SU-DHL-6 (cell line): ENCODE measurements at regions not wholly inside any gene's neighbourhood (a gene's known extent, or its start where the extent isn't known, plus 50 kb on each side); places are given as distances from the start of the nearest gene placed in this dataset.

Experiments used
- H2AFZ ChIP-seq: fragments of 200-600 bp; sonication (generic); 2 replicates; pipeline ENCODE4 v1.6.1; 2014; ENCODE audit warnings: low read depth, mild to moderate bottlenecking, moderate library complexity, mixed read lengths, antibody characterized with exemption, low read length; ENCODE audit not compliant: severe bottlenecking
- H3F3A ChIP-seq: fragments of 200-600 bp; shearing (Covaris generic); 2 replicates; pipeline ENCODE4 v1.6.0; 2016; ENCODE audit warnings: antibody characterized with exemption, mild to moderate bottlenecking; ENCODE audit not compliant: insufficient read depth
- H3K27ac ChIP-seq: fragments of 200-600 bp; sonication (generic); 2 replicates; pipeline ENCODE4 v1.5.1; 2016; ENCODE audit warnings: low read depth, mild to moderate bottlenecking, low read length, moderate library complexity, mixed read lengths
- H3K27me3 ChIP-seq: fragments of 200-600 bp; sonication (generic), shearing (Covaris generic); 2 replicates; pipeline ENCODE4 v1.6.0; 2014; ENCODE audit warnings: mild to moderate bottlenecking, low read length
- H3K36me3 ChIP-seq: fragments of 200-600 bp; sonication (generic); 2 replicates; pipeline ENCODE4 v1.6.1; 2014; ENCODE audit warnings: mild to moderate bottlenecking, low read length, mixed read lengths
- H3K4me2 ChIP-seq: fragments of 300-600, 200-600 bp; shearing (Covaris generic), sonication (generic); 2 replicates; pipeline ENCODE4 v1.6.0; 2014; ENCODE audit warnings: low read length, low read depth, mild to moderate bottlenecking; ENCODE audit not compliant: poor library complexity, severe bottlenecking
- H3K4me3 ChIP-seq: fragments of 200-600 bp; sonication (generic); 2 replicates; pipeline ENCODE4 v1.5.1; 2014; ENCODE audit warnings: antibody characterized with exemption, low read length, mild to moderate bottlenecking, mixed read lengths; ENCODE audit not compliant: insufficient read depth, poor library complexity, severe bottlenecking
- H3K79me2 ChIP-seq: fragments of 200-600 bp; sonication (generic); 2 replicates; pipeline ENCODE4 v1.6.1; 2014; ENCODE audit warnings: mild to moderate bottlenecking, low read length, moderate library complexity; ENCODE audit not compliant: insufficient read depth
- H3K9ac ChIP-seq: fragments of 200-600 bp; sonication (generic); 2 replicates; pipeline ENCODE4 v1.7.0; 2014; ENCODE audit warnings: mild to moderate bottlenecking, low read length
- H3K9me2 ChIP-seq: fragments of 200-600 bp; sonication (generic); replicated peaks from 2 replicates; pipeline ENCODE4 v1.6.1; 2014; ENCODE audit warnings: low read length; ENCODE audit not compliant: insufficient read depth
- H3K9me3 ChIP-seq: fragments of 200-600 bp; sonication (generic); 2 replicates; pipeline ENCODE4 v1.6.1; 2014; ENCODE audit warnings: low read length, mixed read lengths; ENCODE audit not compliant: insufficient read depth
- H4K20me1 ChIP-seq: fragments of 200-600 bp; sonication (generic); 2 replicates; pipeline ENCODE4 v1.6.1; 2014; ENCODE audit warnings: low read depth, mild to moderate bottlenecking, antibody characterized with exemption, low read length, moderate library complexity, mixed read lengths
- EZH2phosphoT487 ChIP-seq: fragments of 200-600 bp; sonication (generic), shearing (Covaris generic); conservative IDR thresholded peaks from 2 replicates; pipeline ENCODE4 v1.6.1; 2018; ENCODE audit warnings: mild to moderate bottlenecking, antibody characterized with exemption, low read length, moderate library complexity, mixed read lengths
- TF ChIP-seq, protein P1 (sequence below): fragments of 200-600 bp; sonication (generic); IDR thresholded peaks from one replicate; pipeline ENCODE4 v1.5.1; 2017; ENCODE audit warnings: antibody characterized with exemption, mild to moderate bottlenecking, low read length, moderate library complexity; ENCODE audit not compliant: insufficient read depth, poor library complexity, severe bottlenecking

DNA sequence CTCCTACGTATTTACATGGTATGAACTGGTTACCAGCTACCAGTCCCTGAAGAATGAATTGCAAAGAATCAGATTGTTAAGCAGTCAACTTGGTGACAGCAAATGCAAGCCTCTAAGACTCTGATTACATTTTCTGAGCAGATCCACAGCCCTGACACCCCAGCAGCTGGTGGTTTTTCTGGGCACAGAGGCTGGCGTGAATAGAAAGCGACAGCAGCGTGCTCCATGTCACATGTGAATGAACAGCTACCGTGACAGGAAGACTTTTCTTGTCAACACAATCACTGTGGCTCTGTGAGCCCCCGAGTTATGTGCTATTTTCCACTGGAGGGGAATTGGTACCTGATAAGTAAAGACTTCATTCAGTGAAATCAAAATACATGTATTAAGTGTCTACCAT, 93.2 kb upstream of the CBLN2 start:
- no peaks in the 10 kb centered on the region for H3F3A ChIP-seq
- no peak overlapping the region for H3K27ac ChIP-seq
- H3K9ac ChIP-seq: no peak overlapping the region
- no peaks in the 10 kb centered on the region for H3K9me2 ChIP-seq
- H3K4me3 ChIP-seq: no peak overlapping the region
- TF ChIP-seq, protein P1, sequence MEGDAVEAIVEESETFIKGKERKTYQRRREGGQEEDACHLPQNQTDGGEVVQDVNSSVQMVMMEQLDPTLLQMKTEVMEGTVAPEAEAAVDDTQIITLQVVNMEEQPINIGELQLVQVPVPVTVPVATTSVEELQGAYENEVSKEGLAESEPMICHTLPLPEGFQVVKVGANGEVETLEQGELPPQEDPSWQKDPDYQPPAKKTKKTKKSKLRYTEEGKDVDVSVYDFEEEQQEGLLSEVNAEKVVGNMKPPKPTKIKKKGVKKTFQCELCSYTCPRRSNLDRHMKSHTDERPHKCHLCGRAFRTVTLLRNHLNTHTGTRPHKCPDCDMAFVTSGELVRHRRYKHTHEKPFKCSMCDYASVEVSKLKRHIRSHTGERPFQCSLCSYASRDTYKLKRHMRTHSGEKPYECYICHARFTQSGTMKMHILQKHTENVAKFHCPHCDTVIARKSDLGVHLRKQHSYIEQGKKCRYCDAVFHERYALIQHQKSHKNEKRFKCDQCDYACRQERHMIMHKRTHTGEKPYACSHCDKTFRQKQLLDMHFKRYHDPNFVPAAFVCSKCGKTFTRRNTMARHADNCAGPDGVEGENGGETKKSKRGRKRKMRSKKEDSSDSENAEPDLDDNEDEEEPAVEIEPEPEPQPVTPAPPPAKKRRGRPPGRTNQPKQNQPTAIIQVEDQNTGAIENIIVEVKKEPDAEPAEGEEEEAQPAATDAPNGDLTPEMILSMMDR: no peak
- no peak for TF ChIP-seq EZH2phosphoT487
- H3K79me2 ChIP-seq: no peaks in the 10 kb centered on the region
- H3K4me2 ChIP-seq: no peak overlapping the region
- H3K36me3 ChIP-seq: no peaks in the 10 kb centered on the region
- no peaks in the 10 kb centered on the region for H3K27me3 ChIP-seq
- H2AFZ ChIP-seq: no peak overlapping the region
- H4K20me1 ChIP-seq: no peaks in the 10 kb centered on the region
- no peaks in the 10 kb centered on the region for H3K9me3 ChIP-seq

DNA sequence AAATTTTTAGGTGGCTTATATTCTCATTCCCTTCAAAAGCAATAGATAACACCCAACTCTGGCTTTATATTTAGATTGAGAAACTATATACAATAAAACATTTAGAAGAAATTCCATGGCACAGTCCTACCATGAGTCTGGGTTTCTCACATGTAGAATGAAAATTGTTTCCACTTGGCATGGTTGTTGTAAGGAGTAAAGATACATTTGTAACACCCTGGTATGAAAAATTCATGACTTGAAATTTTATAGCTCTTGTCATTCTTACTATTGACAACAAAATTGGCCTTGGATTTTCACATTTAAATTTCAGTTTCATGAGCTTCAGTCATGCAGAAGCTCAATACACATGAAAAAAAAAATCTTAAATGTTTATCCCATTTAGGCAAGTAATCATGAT, 92.5 kb upstream of the CBLN2 start:
- no peaks in the 10 kb centered on the region for H3K27me3 ChIP-seq
- H3F3A ChIP-seq: no peaks in the 10 kb centered on the region
- H2AFZ ChIP-seq: no peak overlapping the region
- H3K9ac ChIP-seq: no peak overlapping the region
- no peaks in the 10 kb centered on the region for H3K9me2 ChIP-seq
- H3K9me3 ChIP-seq: no peaks in the 10 kb centered on the region
- H3K4me3 ChIP-seq: no peak overlapping the region
- H3K27ac ChIP-seq: no peak overlapping the region
- H4K20me1 ChIP-seq: no peaks in the 10 kb centered on the region
- no peaks in the 10 kb centered on the region for H3K36me3 ChIP-seq
- TF ChIP-seq, protein P1: no peak
- TF ChIP-seq EZH2phosphoT487: no peak
- no peak overlapping the region for H3K4me2 ChIP-seq
- no peaks in the 10 kb centered on the region for H3K79me2 ChIP-seq

DNA sequence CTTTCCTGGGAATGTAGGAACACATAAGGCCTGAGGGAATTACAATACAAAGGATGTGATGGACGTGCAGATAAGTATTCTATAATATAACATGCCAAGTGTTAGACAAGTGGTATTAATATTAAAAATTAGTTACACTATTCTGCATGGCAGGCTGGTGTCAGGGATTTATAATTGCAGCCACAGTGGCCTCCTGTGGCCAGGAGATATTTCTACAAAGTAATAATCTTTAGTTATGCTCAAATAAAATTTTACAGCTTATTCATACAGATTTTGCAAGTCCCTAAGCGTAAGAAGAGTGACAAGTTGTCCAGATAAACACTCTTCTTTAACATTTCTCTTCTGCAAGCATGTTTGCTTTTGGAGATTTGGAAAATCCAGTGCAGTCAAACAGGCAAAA, 90.4 kb upstream of the CBLN2 start:
- no peaks in the 10 kb centered on the region for H3K36me3 ChIP-seq
- no peaks in the 10 kb centered on the region for H3K27me3 ChIP-seq
- no peak overlapping the region for H2AFZ ChIP-seq
- H3K4me3 ChIP-seq: no peak overlapping the region
- no peaks in the 10 kb centered on the region for H4K20me1 ChIP-seq
- H3K9me3 ChIP-seq: no peaks in the 10 kb centered on the region
- no peaks in the 10 kb centered on the region for H3F3A ChIP-seq
- no peaks in the 10 kb centered on the region for H3K9me2 ChIP-seq
- TF ChIP-seq, protein P1: no peak
- TF ChIP-seq EZH2phosphoT487: no peak
- H3K27ac ChIP-seq: no peak overlapping the region
- H3K79me2 ChIP-seq: no peaks in the 10 kb centered on the region
- H3K4me2 ChIP-seq: no peak overlapping the region
- H3K9ac ChIP-seq: no peak overlapping the region

DNA sequence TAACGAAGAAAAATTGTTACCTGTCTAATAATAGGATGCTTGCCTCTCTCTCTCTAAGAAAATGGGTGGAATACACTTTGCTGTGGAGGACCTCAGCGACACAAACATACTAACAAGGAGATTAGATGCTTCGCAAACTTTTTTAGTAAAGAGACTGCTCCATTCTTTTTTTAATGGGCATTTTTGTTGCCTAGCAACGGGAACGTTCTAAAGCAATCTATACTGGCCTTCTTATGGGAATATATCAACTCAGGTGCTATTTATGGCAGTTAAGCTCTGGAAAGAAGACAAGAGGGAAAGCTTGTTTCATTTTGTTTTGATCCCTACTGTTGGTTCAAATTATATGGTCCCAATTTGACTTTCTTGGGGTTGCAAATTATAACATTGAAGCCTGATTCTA, 86.8 kb upstream of the CBLN2 start:
- Histone ChIP-seq H3K4me3 (no peak overlapping the region), H3K27ac (no peak overlapping the region), H3K4me2 (no peak overlapping the region), H3K36me3 (no peaks in the 10 kb centered on the region), H3K79me2 (no peaks in the 10 kb centered on the region), H3F3A (no peaks in the 10 kb centered on the region), H3K9me2 (no peaks in the 10 kb centered on the region), H3K27me3 (no peaks in the 10 kb centered on the region), H3K9me3 (no peaks in the 10 kb centered on the region), H4K20me1 (no peaks in the 10 kb centered on the region), H3K9ac (no peak overlapping the region), H2AFZ (no peak overlapping the region)
- TF ChIP-seq, protein P1: no peak
- TF ChIP-seq EZH2phosphoT487: no peak
